Left lung (tissue), 4 donors: ENCODE measurements at regions not wholly inside any gene's neighbourhood (a gene's known extent, or its start where the extent isn't known, plus 50 kb on each side); places are given as distances from the start of the nearest gene placed in this dataset.

Experiments
- ATAC-seq: fragments of 200-7000 bp; cut with Tn5 transposase; one replicate; pipeline ENCODE4 v1.9.1; 2020; ENCODE audit warnings: moderate library complexity
- DNase-seq, 4 donors: peaks; one replicate each; pipeline ENCODE4 v3.0.0-alpha.2; 2013 to 2020
- H3K27ac ChIP-seq, 2 donors: fragments of 200-600 bp; sonication (generic) in 1 of 2; one replicate each; pipeline versions ENCODE4 v1.5.0 to v1.8.0; 2020 to 2021
- H3K27me3 ChIP-seq, 2 donors: fragments of 200-600 bp; sonication (generic) in 1 of 2; one replicate each; pipeline versions ENCODE4 v1.5.0 to v1.8.0; 2020 to 2021
- H3K36me3 ChIP-seq, 2 donors: fragments of 200-600 bp; sonication (generic) in 1 of 2; one replicate each; pipeline versions ENCODE4 v1.5.0 to v1.8.0; 2020 to 2021
- H3K4me1 ChIP-seq, 2 donors: fragments of 200-600 bp; one replicate each; pipeline ENCODE4 v1.8.0; 2021
- H3K4me3 ChIP-seq, 2 donors: fragments of 200-600 bp; sonication (generic) in 1 of 2; one replicate each; pipeline versions ENCODE4 v1.5.0 to v1.8.0; 2020 to 2021; ENCODE audit warnings: mild to moderate bottlenecking in 1 of 2
- H3K9me3 ChIP-seq, 2 donors: fragments of 200-600 bp; sonication (generic) in 1 of 2; one replicate each; pipeline versions ENCODE4 v1.5.0 to v1.8.0; 2020 to 2021
- intact Hi-C, 2 donors: fragments of 100-400 bp; cut with DNase I; formaldehyde crosslinking; loops; one replicate each; pipeline versions ENCODE4 v1.11.2 to v1.14.2; 2022
- TF ChIP-seq, protein P1 (sequence below), 2 donors: fragments of 200-600 bp; sonication (generic) in 1 of 2; IDR thresholded peaks; one replicate each; pipeline versions ENCODE4 v1.5.0 to v1.8.0; 2021; ENCODE audit warnings: antibody characterized with exemption in 2 of 2
- donor health status: DM: no; HTN: yes; CAD: no.
- donor health status: DM: no; HTN: no; CAD: no.

DNA sequence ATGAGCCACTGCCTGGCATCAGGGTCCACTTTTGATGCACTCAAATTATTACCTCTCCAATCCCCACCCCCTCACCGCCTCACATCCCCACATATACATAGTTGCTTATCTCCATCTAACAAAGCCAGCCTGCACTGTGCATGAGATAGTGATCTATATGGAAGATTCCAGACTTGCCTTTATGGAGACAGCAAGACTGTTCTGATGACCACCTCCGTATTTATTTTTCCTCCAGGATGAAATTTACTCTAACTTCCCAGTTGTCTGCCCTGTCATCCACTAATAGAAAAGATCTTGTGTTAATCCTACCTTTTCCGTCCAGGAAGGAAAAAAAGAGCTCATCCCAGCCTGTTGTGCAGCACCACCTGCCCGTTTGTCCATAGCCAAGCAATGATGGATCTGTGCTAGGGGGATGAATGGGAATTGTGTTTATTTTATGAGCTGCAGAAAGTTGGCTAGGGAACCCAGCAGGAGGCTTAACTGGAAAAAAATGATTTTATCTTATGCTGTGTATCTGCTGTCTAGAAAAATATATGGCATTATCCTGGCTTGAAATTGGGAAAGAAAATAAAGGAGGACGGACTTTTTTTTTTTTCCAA lies 114.5 kb downstream of the CD47 start:
- DNase-seq, result no peak

DNA sequence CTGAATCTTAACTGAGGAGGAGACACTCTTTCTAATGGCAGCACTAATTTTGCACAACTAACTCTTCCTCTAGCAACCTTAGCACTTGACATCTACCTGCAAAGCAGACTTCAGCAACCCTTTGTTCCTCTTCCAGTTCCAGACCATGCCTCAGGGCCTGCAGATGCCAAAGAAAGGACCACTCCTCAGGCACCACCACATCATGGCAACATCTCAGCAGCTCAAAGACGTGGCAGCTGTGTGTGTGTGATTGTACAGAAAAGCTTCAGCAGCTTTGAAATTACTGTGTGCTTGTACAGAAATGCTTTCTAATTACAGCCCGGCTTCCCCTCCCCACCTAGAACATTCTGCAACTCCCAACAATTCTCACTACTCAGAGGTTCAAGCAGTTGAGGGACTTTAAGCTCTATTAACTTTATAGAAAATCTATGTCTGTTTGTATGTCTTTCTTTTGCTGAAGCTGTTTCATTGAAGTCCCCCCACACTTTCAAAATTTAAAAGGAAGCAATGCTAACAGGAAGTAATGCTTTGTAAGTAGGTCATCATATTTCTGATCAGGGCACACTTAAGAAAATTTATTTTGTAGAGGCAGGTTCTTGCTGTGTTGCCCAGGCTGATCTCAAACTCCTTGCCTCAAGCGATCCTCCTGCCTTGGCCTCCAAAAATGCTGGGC lies 115.2 kb downstream of the CD47 start:
- no peak for ATAC-seq
- TF ChIP-seq, protein P1, sequence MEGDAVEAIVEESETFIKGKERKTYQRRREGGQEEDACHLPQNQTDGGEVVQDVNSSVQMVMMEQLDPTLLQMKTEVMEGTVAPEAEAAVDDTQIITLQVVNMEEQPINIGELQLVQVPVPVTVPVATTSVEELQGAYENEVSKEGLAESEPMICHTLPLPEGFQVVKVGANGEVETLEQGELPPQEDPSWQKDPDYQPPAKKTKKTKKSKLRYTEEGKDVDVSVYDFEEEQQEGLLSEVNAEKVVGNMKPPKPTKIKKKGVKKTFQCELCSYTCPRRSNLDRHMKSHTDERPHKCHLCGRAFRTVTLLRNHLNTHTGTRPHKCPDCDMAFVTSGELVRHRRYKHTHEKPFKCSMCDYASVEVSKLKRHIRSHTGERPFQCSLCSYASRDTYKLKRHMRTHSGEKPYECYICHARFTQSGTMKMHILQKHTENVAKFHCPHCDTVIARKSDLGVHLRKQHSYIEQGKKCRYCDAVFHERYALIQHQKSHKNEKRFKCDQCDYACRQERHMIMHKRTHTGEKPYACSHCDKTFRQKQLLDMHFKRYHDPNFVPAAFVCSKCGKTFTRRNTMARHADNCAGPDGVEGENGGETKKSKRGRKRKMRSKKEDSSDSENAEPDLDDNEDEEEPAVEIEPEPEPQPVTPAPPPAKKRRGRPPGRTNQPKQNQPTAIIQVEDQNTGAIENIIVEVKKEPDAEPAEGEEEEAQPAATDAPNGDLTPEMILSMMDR (IDR thresholded peaks at IDR 0.05), result no peak
- peaks cover 0 to 11% of the 10 kb centered on the region in 2 donors for H3K4me1 ChIP-seq
- H3K36me3 ChIP-seq, result no peaks in the 10 kb centered on the region
- no peaks in the 10 kb centered on the region for H3K9me3 ChIP-seq
- H3K27ac ChIP-seq, result no peak overlapping the region
- no peaks in the 10 kb centered on the region for H3K27me3 ChIP-seq
- intact Hi-C loops, result no loop called here
- no peak for DNase-seq
- no peak overlapping the region for H3K4me3 ChIP-seq

More for the DNA sequence above, 114.5 kb downstream of the CD47 start:
- TF ChIP-seq, protein P1 (IDR thresholded peaks at IDR 0.05), result no peak
- peaks cover 0 to 10% of the 10 kb centered on the region in 2 donors for H3K4me1 ChIP-seq
- intact Hi-C loops, result no loop called here
- no peak for ATAC-seq
- no peak overlapping the region for H3K4me3 ChIP-seq
- no peaks in the 10 kb centered on the region for H3K36me3 ChIP-seq
- no peak overlapping the region for H3K27ac ChIP-seq
- no peaks in the 10 kb centered on the region for H3K9me3 ChIP-seq
- H3K27me3 ChIP-seq, result no peaks in the 10 kb centered on the region

- H3K27me3 ChIP-seq, result no peaks in the 10 kb centered on the region
- TF ChIP-seq, protein P1 (IDR thresholded peaks at IDR 0.05), result no peak
- intact Hi-C loops, result no loop called here
- DNase-seq (no peak), ATAC-seq (no peak)
- peaks cover 0 to 23% of the 10 kb centered on the region in 2 donors for H3K4me1 ChIP-seq
- H3K9me3 ChIP-seq, result no peaks in the 10 kb centered on the region
- no peak overlapping the region for H3K4me3 ChIP-seq
- H3K27ac ChIP-seq, result no peak overlapping the region
- no peaks in the 10 kb centered on the region for H3K36me3 ChIP-seq
These were observed 116.9 kb downstream of the CD47 start for GRCh38 chr3:107973961-107974360.

DNA sequence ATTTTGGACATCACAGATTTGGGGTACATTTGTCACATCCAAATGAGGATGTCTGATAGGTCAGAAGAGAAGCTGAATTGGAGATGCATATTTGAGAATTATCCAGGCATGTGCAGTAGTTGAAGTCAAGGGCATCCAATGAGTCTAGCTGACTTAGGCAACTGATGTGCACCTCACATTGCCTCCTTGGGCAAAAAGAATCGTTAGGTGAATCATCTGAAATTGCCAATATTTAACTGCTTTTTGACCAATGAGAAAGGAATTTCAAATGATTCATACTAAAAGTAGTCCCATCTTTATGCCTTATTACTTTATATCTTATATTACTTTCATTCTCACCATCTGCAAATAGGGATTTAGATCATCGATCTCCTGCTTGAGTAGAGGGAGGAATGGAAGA lies 117.7 kb downstream of the CD47 start:
- Histone ChIP-seq H3K27me3 (no peaks in the 10 kb centered on the region), H3K36me3 (no peaks in the 10 kb centered on the region), H3K4me3 (no peak overlapping the region), H3K27ac (no peak overlapping the region), H3K9me3 (no peaks in the 10 kb centered on the region), H3K4me1 (peaks cover 0 to 23% of the 10 kb centered on the region in 2 donors)
- TF ChIP-seq, protein P1 (IDR thresholded peaks at IDR 0.05), result no peak
- intact Hi-C loops, result no loop called here
- no peak for DNase-seq
- ATAC-seq, result no peak

GRCh38 chr3:107970993-107971580 lies 119.7 kb downstream of the CD47 start:
- no peaks in the 10 kb centered on the region for H3K36me3 ChIP-seq
- H3K9me3 ChIP-seq, result no peaks in the 10 kb centered on the region
- TF ChIP-seq, protein P1 (IDR thresholded peaks at IDR 0.05), result no peak
- no peak overlapping the region for H3K27ac ChIP-seq
- H3K4me1 ChIP-seq, result peaks cover 0 to 21% of the 10 kb centered on the region in 2 donors
- H3K4me3 ChIP-seq, result no peak overlapping the region
- no peaks in the 10 kb centered on the region for H3K27me3 ChIP-seq
- no peak for ATAC-seq
- no peak for DNase-seq
- intact Hi-C loops, result no loop called here
